ENCODE measurements at regions not wholly inside any gene's neighbourhood (a gene's known extent, or its start where the extent isn't known, plus 50 kb on each side); places are given as distances from the start of the nearest gene placed in this dataset.

GRCh38 chr10:120705309-120705708 lies 145.9 kb upstream of the WDR11 start:
- no peak for DNase-seq (ENCODE audit: low read depth)

- DNase-seq (ENCODE audit: low read depth) = no peak
These were observed 141.1 kb upstream of the WDR11 start for GRCh38 chr10:120710076-120710475.

GRCh38 chr10:120711860-120712259 lies 139.3 kb upstream of the WDR11 start:
- DNase-seq (ENCODE audit: low read depth) = no peak

- no peak for DNase-seq (ENCODE audit: low read depth)
These were observed 137.5 kb upstream of the WDR11 start for GRCh38 chr10:120713573-120714205.

GRCh38 chr10:120715171-120715570 lies 136.0 kb upstream of the WDR11 start:
- DNase-seq (ENCODE audit: low read depth) = no peak

- no peak for DNase-seq (ENCODE audit: low read depth)
These were observed 131.8 kb upstream of the WDR11 start for GRCh38 chr10:120719333-120719732.

GRCh38 chr10:120727001-120727400 lies 124.2 kb upstream of the WDR11 start:
- DNase-seq (ENCODE audit: low read depth) = no peak

GRCh38 chr10:120729547-120729946 lies 121.6 kb upstream of the WDR11 start:
- no peak for DNase-seq (ENCODE audit: low read depth)

GRCh38 chr10:120732067-120732466 lies 119.1 kb upstream of the WDR11 start:
- DNase-seq (ENCODE audit: low read depth) = peak; percentile 36

- peak; percentile 2 for DNase-seq (ENCODE audit: low read depth)
These were observed 118.4 kb upstream of the WDR11 start for GRCh38 chr10:120732643-120733313.

GRCh38 chr10:120734483-120735078 lies 116.6 kb upstream of the WDR11 start:
- DNase-seq (ENCODE audit: low read depth) = no peak

GRCh38 chr10:120735315-120735714 lies 115.8 kb upstream of the WDR11 start:
- no peak for DNase-seq (ENCODE audit: low read depth)

- DNase-seq (ENCODE audit: low read depth) = peak; percentile 38
These were observed 115.3 kb upstream of the WDR11 start for GRCh38 chr10:120735773-120736371.

GRCh38 chr10:120736377-120736776 lies 114.8 kb upstream of the WDR11 start:
- no peak for DNase-seq (ENCODE audit: low read depth)

- peak; percentile 2 for DNase-seq (ENCODE audit: low read depth)
These were observed 112.5 kb upstream of the WDR11 start for GRCh38 chr10:120738658-120739057.

GRCh38 chr10:120741396-120741795 lies 109.8 kb upstream of the WDR11 start:
- no peak for DNase-seq (ENCODE audit: low read depth)

GRCh38 chr10:120742373-120742772 lies 108.8 kb upstream of the WDR11 start:
- DNase-seq (ENCODE audit: low read depth) = no peak

GRCh38 chr10:120744040-120744439 lies 107.1 kb upstream of the WDR11 start:
- no peak for DNase-seq (ENCODE audit: low read depth)

GRCh38 chr10:120746001-120746777 lies 105.0 kb upstream of the WDR11 start:
- DNase-seq (ENCODE audit: low read depth) = no peak

- DNase-seq (ENCODE audit: low read depth) = no peak
These were observed 102.6 kb upstream of the WDR11 start for GRCh38 chr10:120748519-120748918.

GRCh38 chr10:120749072-120749471 lies 102.1 kb upstream of the WDR11 start:
- DNase-seq (ENCODE audit: low read depth) = no peak

All from renal cortical epithelial cell (primary cell).